GM12878 (cell line): ENCODE measurements at regions not wholly inside any gene's neighbourhood (a gene's known extent, or its start where the extent isn't known, plus 50 kb on each side); places are given as distances from the start of the nearest gene placed in this dataset.

ENCODE experiments used
- ATAC-seq: fragments of 200-7000 bp; cut with Tn5 transposase; 3 replicates; pipeline ENCODE4 v1.9.1; 2020; ENCODE audit warnings: mild to moderate bottlenecking, moderate library complexity
- BruUV-seq: library from RNA; stranded (reverse); fragments of 400-500 nt; replicated peaks from 2 replicates; lab custom pipeline; 2021; lab: Mats Ljungman, UMichigan
- CTCF ChIA-PET: fragments of 300-600 bp; sonication (Branson Sonifier 250); formaldehyde crosslinking; extraction: SDS; loops from one replicate; lab custom pipeline; 2021; ENCODE audit warnings: inconsistent platforms; lab: Yijun Ruan, JAX
- POLR2A ChIA-PET: fragments of 350-600 bp; formaldehyde crosslinking; extraction: SDS; loops from one replicate; lab custom pipeline; 2021; ENCODE audit warnings: inconsistent platforms; lab: Charles Lee
- RAD21 ChIA-PET: fragments of 300-600 bp; sonication (Branson Sonifier 250); formaldehyde crosslinking; loops from one replicate; lab custom pipeline; 2023; ENCODE audit warnings: antibody characterized with exemption; ENCODE audit not compliant: unreplicated experiment; lab: Charles Lee
- SMC1A ChIA-PET: fragments of 300-600 bp; sonication (Branson Sonifier 250); formaldehyde crosslinking; loops from one replicate; lab custom pipeline; 2023; ENCODE audit not compliant: unreplicated experiment, uncharacterized antibody; lab: Charles Lee
- DNase-seq: peaks from one replicate; pipeline ENCODE4 v3.0.0-alpha.2; 2011; ENCODE audit warnings: low read depth, low spot score
- FAIRE-seq: peaks from 3 replicates; lab custom pipeline; 2011; peaks lifted over from hg19 to GRCh38; lab: Jason Lieb, UNC
- H2AFZ ChIP-seq: 2 replicates; pipeline ENCODE4 v1.6.0; 2011; ENCODE audit warnings: low read depth, low read length, control low read depth; ENCODE audit not compliant: control insufficient read depth
- H3K27ac ChIP-seq: 2 replicates; pipeline ENCODE4 v1.5.1; 2011; ENCODE audit warnings: control low read depth; ENCODE audit not compliant: control insufficient read depth, insufficient read depth
- H3K27me3 ChIP-seq, 2 experiments: replicated peaks in 1 of 2; 2 replicates each; pipeline versions ENCODE4 v1.6.0 to v1.6.1; 2011; ENCODE audit warnings: low read length in 1 of 2; ENCODE audit not compliant: control insufficient read depth in 2 of 2, insufficient read depth in 2 of 2
- H3K36me3 ChIP-seq, 2 experiments: 2 replicates each; pipeline ENCODE4 v1.5.1; 2011; ENCODE audit warnings: low read length in 1 of 2; ENCODE audit not compliant: control insufficient read depth in 2 of 2, insufficient read depth in 2 of 2
- H3K4me1 ChIP-seq: 2 replicates; pipeline ENCODE4 v1.6.1; 2011; ENCODE audit warnings: mild to moderate bottlenecking, low read length, moderate library complexity, mixed read lengths; ENCODE audit not compliant: control insufficient read depth, insufficient read depth
- H3K4me2 ChIP-seq: 2 replicates; pipeline ENCODE4 v1.6.0; 2011; ENCODE audit warnings: control low read depth; ENCODE audit not compliant: control insufficient read depth, insufficient read depth
- H3K4me3 ChIP-seq: fragments of 200-600 bp; sonication (generic); 2 replicates; pipeline ENCODE4 v1.5.1; 2016
- H3K79me2 ChIP-seq: 2 replicates; pipeline ENCODE4 v1.6.0; 2011; ENCODE audit warnings: low read length; ENCODE audit not compliant: control insufficient read depth, insufficient read depth
- H3K9ac ChIP-seq: 2 replicates; pipeline ENCODE4 v1.8.0; 2011; ENCODE audit warnings: low read length, control low read depth, mixed read lengths; ENCODE audit not compliant: control insufficient read depth, insufficient read depth
- H3K9me3 ChIP-seq: replicated peaks from 3 replicates; pipeline ENCODE4 v1.5.1; 2011; ENCODE audit warnings: mild to moderate bottlenecking, low read length; ENCODE audit not compliant: control insufficient read depth, insufficient read depth
- H4K20me1 ChIP-seq: 2 replicates; pipeline ENCODE4 v1.6.0; 2011; ENCODE audit not compliant: control insufficient read depth, insufficient read depth
- CBX5 ChIP-seq: sonication (generic); IDR thresholded peaks from 2 replicates; pipeline ENCODE4 v1.6.1; 2016; ENCODE audit warnings: low read depth, moderate library complexity, mild to moderate bottlenecking, inconsistent platforms
- CREM ChIP-seq: IDR thresholded peaks from 2 replicates; pipeline ENCODE4 v1.6.1; 2014; ENCODE audit warnings: antibody characterized with exemption, low read depth
- ESRRA ChIP-seq: IDR thresholded peaks from 2 replicates; pipeline ENCODE4 v1.6.1; 2012; ENCODE audit warnings: mild to moderate bottlenecking, low read length, improper control_type of control experiment
- EZH2 ChIP-seq: IDR thresholded peaks from 2 replicates; pipeline ENCODE4 v1.6.1; 2012; ENCODE audit warnings: low read depth, mild to moderate bottlenecking, control low read depth, inconsistent platforms, low read length, borderline replicate concordance; ENCODE audit not compliant: control insufficient read depth
- HDAC2 ChIP-seq: fragments of 200-600 bp; sonication (generic); IDR thresholded peaks from 2 replicates; pipeline ENCODE4 v1.6.1; 2017
- HDAC6 ChIP-seq: fragments of 200-600 bp; sonication (generic); IDR thresholded peaks from one replicate; pipeline ENCODE4 v1.8.0; 2017; ENCODE audit warnings: antibody characterized with exemption; ENCODE audit not compliant: unreplicated experiment
- MEF2B ChIP-seq: fragments of 450-650 bp; IDR thresholded peaks from 2 replicates; pipeline ENCODE4 v1.6.1; 2018; ENCODE audit warnings: mild to moderate bottlenecking, moderate library complexity; ENCODE audit not compliant: partially characterized antibody, poor library complexity, severe bottlenecking
- MXI1 ChIP-seq: fragments of 150-350 bp; IDR thresholded peaks from 2 replicates; pipeline ENCODE4 v1.6.1; 2011; ENCODE audit warnings: low read depth, mild to moderate bottlenecking, inconsistent platforms, low read length, improper control_type of control experiment
- NRF1 ChIP-seq: conservative IDR thresholded peaks from 2 replicates; pipeline ENCODE4 v1.6.1; 2011; ENCODE audit warnings: mild to moderate bottlenecking, low read depth, low read length, improper control_type of control experiment
- RCOR1 ChIP-seq: conservative IDR thresholded peaks from 2 replicates; pipeline ENCODE4 v1.6.1; 2012; ENCODE audit warnings: low read depth, low read length, improper control_type of control experiment
- SRF ChIP-seq, 2 experiments: IDR thresholded peaks; 2 replicates each; pipeline ENCODE4 v1.6.1; 2011; ENCODE audit warnings: low read depth in 2 of 2, low read length in 2 of 2, mild to moderate bottlenecking in 1 of 2, moderate library complexity in 1 of 2
- TCF12 ChIP-seq: IDR thresholded peaks from 2 replicates; pipeline ENCODE4 v1.6.1; 2011; ENCODE audit warnings: low read depth, mild to moderate bottlenecking, low read length
- YY1 ChIP-seq: IDR thresholded peaks from 2 replicates; pipeline ENCODE4 v1.6.1; 2011; ENCODE audit warnings: low read depth, mild to moderate bottlenecking, low read length
- ZNF207 ChIP-seq: fragments of 450-650 bp; IDR thresholded peaks from 2 replicates; pipeline ENCODE4 v1.6.1; 2014; ENCODE audit warnings: antibody characterized with exemption, mild to moderate bottlenecking, borderline replicate concordance
- WGBS: methylation state at CpG from one replicate; pipeline ENCODE4 v1.1.6; 2016; ENCODE audit warnings: low lambda C conversion rate; ENCODE audit not compliant: insufficient replicate concordance, insufficient coverage; ENCODE audit errors: missing lambda C conversion rate; 5-methylcytosine and 5-hydroxymethylcytosine counted together
- in situ Hi-C: fragments of 300-500 bp; cut with MboI; formaldehyde crosslinking; loops from 9 replicates; pipeline ENCODE4 v1.14.3; 2018; ENCODE audit warnings: mixed read lengths
- intact Hi-C: fragments of 100-400 bp; cut with micrococcal nuclease; formaldehyde crosslinking; loops from one replicate; pipeline ENCODE4 v1.14.2; 2022; ENCODE audit not compliant: unreplicated experiment
- TF ChIP-seq, protein P1 (sequence below): fragments of 450-650 bp; IDR thresholded peaks from 2 replicates; pipeline ENCODE4 v1.6.1; 2017; ENCODE audit warnings: antibody characterized with exemption, mild to moderate bottlenecking, moderate library complexity
- TF ChIP-seq, protein P2 (sequence below): IDR thresholded peaks from 2 replicates; pipeline ENCODE4 v1.6.1; 2012; ENCODE audit warnings: low read depth, low read length, improper control_type of control experiment
- TF ChIP-seq, protein P3 (sequence below): fragments of 450-650 bp; IDR thresholded peaks from 2 replicates; pipeline ENCODE4 v1.6.1; 2016; ENCODE audit warnings: mild to moderate bottlenecking
- TF ChIP-seq, protein P4 (sequence below): IDR thresholded peaks from 2 replicates; pipeline ENCODE4 v1.6.1; 2011; ENCODE audit warnings: low read depth, low read length, improper control_type of control experiment, borderline replicate concordance

DNA sequence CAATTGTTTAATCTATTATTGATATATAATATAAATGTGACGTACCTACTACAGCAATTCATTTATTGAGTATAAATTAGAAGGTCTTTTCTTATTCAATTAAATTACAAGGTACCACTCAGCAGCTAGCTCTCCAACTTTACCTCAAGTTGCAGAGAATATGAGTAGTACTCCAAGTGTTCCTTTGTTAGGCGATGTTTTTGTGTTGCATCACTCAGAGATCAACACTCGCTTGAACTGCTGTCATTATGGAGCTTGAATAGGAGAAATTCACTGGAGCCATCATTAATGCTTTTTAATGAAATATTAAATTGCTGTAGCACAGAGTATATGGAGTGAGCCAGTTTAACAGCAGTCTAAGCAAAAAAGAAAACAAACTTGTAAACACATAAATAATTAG is 320.0 kb downstream of the FSIP2 start:
- ChIA-PET POLR2A (no interaction called here), RAD21 (no interaction called here), CTCF (interaction anchor here (1.2 kb wide), 1 partner anchor 10 kb away, joined by 3 read pairs; no protein-coding TSS in a partner anchor), SMC1A (interaction anchor here (0.9 to 1.0 kb wide), 3 partner anchors 10 to 118 kb away, joined by 3 read pairs; no protein-coding TSS in a partner anchor)
- H3K9me3 ChIP-seq: no peaks in the 10 kb centered on the region
- in situ Hi-C loops: no loop called here
- no peaks in the 10 kb centered on the region for H3K27me3 ChIP-seq
- no peak for DNase-seq
- H3K9ac ChIP-seq: no peak overlapping the region
- intact Hi-C loops: no loop called here
- no peaks in the 10 kb centered on the region for H3K36me3 ChIP-seq
- no peak overlapping the region for H3K27ac ChIP-seq
- no peak overlapping the region for H3K4me2 ChIP-seq
- no peak overlapping the region for H3K4me3 ChIP-seq
- no peak for ATAC-seq
- no peak for FAIRE-seq
- H3K4me1 ChIP-seq: no peaks in the 10 kb centered on the region
- BruUV-seq: no TSS peak
- no peaks in the 10 kb centered on the region for H4K20me1 ChIP-seq
- TF ChIP-seq SRF (IDR thresholded peaks at IDR 0.05; ENCODE audit: low read depth in 2 of 2, low read length in 2 of 2): no peak
- no peak for TF ChIP-seq MEF2B
- TF ChIP-seq CBX5: no peak
- TF ChIP-seq, protein P1, sequence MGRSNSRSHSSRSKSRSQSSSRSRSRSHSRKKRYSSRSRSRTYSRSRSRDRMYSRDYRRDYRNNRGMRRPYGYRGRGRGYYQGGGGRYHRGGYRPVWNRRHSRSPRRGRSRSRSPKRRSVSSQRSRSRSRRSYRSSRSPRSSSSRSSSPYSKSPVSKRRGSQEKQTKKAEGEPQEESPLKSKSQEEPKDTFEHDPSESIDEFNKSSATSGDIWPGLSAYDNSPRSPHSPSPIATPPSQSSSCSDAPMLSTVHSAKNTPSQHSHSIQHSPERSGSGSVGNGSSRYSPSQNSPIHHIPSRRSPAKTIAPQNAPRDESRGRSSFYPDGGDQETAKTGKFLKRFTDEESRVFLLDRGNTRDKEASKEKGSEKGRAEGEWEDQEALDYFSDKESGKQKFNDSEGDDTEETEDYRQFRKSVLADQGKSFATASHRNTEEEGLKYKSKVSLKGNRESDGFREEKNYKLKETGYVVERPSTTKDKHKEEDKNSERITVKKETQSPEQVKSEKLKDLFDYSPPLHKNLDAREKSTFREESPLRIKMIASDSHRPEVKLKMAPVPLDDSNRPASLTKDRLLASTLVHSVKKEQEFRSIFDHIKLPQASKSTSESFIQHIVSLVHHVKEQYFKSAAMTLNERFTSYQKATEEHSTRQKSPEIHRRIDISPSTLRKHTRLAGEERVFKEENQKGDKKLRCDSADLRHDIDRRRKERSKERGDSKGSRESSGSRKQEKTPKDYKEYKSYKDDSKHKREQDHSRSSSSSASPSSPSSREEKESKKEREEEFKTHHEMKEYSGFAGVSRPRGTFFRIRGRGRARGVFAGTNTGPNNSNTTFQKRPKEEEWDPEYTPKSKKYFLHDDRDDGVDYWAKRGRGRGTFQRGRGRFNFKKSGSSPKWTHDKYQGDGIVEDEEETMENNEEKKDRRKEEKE: no peak
- no peak for TF ChIP-seq RCOR1
- TF ChIP-seq, protein P2, sequence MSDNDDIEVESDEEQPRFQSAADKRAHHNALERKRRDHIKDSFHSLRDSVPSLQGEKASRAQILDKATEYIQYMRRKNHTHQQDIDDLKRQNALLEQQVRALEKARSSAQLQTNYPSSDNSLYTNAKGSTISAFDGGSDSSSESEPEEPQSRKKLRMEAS: no peak
- no peak for TF ChIP-seq TCF12
- no peak for TF ChIP-seq YY1
- no peak for TF ChIP-seq ZNF207
- TF ChIP-seq NRF1: no peak
- TF ChIP-seq, protein P3, sequence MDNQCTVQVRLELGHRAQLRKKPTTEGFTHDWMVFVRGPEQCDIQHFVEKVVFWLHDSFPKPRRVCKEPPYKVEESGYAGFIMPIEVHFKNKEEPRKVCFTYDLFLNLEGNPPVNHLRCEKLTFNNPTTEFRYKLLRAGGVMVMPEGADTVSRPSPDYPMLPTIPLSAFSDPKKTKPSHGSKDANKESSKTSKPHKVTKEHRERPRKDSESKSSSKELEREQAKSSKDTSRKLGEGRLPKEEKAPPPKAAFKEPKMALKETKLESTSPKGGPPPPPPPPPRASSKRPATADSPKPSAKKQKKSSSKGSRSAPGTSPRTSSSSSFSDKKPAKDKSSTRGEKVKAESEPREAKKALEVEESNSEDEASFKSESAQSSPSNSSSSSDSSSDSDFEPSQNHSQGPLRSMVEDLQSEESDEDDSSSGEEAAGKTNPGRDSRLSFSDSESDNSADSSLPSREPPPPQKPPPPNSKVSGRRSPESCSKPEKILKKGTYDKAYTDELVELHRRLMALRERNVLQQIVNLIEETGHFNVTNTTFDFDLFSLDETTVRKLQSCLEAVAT: no peak
- TF ChIP-seq HDAC2: no peak
- TF ChIP-seq, protein P4, sequence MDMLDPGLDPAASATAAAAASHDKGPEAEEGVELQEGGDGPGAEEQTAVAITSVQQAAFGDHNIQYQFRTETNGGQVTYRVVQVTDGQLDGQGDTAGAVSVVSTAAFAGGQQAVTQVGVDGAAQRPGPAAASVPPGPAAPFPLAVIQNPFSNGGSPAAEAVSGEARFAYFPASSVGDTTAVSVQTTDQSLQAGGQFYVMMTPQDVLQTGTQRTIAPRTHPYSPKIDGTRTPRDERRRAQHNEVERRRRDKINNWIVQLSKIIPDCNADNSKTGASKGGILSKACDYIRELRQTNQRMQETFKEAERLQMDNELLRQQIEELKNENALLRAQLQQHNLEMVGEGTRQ: no peak
- TF ChIP-seq CREM: no peak
- TF ChIP-seq ESRRA: no peak
- TF ChIP-seq MXI1: no peak
- TF ChIP-seq HDAC6: no peak
- no peak for TF ChIP-seq EZH2
- TF ChIP-seq, all 136 proteins: peak for 0
- 95% methylated on average over 3 of the region's 3 CpGs for whole genome bisulfite sequencing
- Histone ChIP-seq H2AFZ (no peak overlapping the region), H3K79me2 (no peaks in the 10 kb centered on the region)
